A673 (cell line): ENCODE measurements at regions not wholly inside any gene's neighbourhood (a gene's known extent, or its start where the extent isn't known, plus 50 kb on each side); places are given as distances from the start of the nearest gene placed in this dataset.

ENCODE experiments used
- BruUV-seq: library from RNA; stranded (reverse); fragments of 400-500 nt; replicated peaks from 2 replicates; lab custom pipeline; 2021; lab: Mats Ljungman, UMichigan
- CTCF ChIA-PET: fragments of 300-600 bp; sonication (Branson Sonifier 250); formaldehyde crosslinking; loops from one replicate; lab custom pipeline; 2022; ENCODE audit warnings: antibody characterized with exemption; lab: Charles Lee
- POLR2A ChIA-PET: fragments of 300-600 bp; sonication (Branson Sonifier 250); formaldehyde crosslinking; loops from one replicate; lab custom pipeline; 2022; ENCODE audit warnings: antibody characterized with exemption; ENCODE audit not compliant: low non-redundant PET; lab: Charles Lee
- DNase-seq: peaks from one replicate; pipeline ENCODE4 v3.0.0-alpha.2; 2015; ENCODE audit warnings: low spot score
- H3K27ac ChIP-seq: fragments of 200-600 bp; sonication (generic); 2 replicates; pipeline ENCODE4 v1.5.1; 2016; ENCODE audit warnings: mixed run types, low read depth, mild to moderate bottlenecking, mixed read lengths, antibody characterized with exemption, low read length; ENCODE audit not compliant: poor library complexity, severe bottlenecking
- H3K27me3 ChIP-seq: fragments of 200-600 bp; sonication (generic); replicated peaks from 2 replicates; pipeline ENCODE4 v1.6.1; 2017; ENCODE audit warnings: mixed run types, low read depth, mild to moderate bottlenecking, mixed read lengths, antibody characterized with exemption, low read length; ENCODE audit not compliant: insufficient read depth, poor library complexity
- H3K36me3 ChIP-seq: fragments of 200-600 bp; sonication (generic); 2 replicates; pipeline ENCODE4 v1.6.1; 2016; ENCODE audit warnings: mixed run types, mild to moderate bottlenecking, mixed read lengths, antibody characterized with exemption, low read length; ENCODE audit not compliant: insufficient read depth, poor library complexity, severe bottlenecking
- H3K4me1 ChIP-seq: fragments of 200-600 bp; sonication (generic); 2 replicates; pipeline ENCODE4 v1.6.1; 2017; ENCODE audit warnings: mixed run types, mild to moderate bottlenecking, mixed read lengths, antibody characterized with exemption, low read length; ENCODE audit not compliant: insufficient read depth, poor library complexity, severe bottlenecking
- H3K4me3 ChIP-seq: fragments of 200-600 bp; sonication (generic); 2 replicates; pipeline ENCODE4 v1.5.1; 2016; ENCODE audit warnings: low read depth, mixed run types, mild to moderate bottlenecking, mixed read lengths, low read length; ENCODE audit not compliant: poor library complexity, severe bottlenecking
- H3K9me3 ChIP-seq: fragments of 200-600 bp; sonication (generic); 2 replicates; pipeline ENCODE4 v1.6.1; 2016; ENCODE audit warnings: mixed run types, low read depth, mild to moderate bottlenecking, mixed read lengths, antibody characterized with exemption, low read length; ENCODE audit not compliant: poor library complexity, severe bottlenecking
- EZH2 ChIP-seq: fragments of 200-600 bp; sonication (generic); IDR thresholded peaks from 2 replicates; pipeline ENCODE4 v1.6.1; 2017; ENCODE audit warnings: borderline replicate concordance, low read depth, mild to moderate bottlenecking, mixed read lengths, antibody characterized with exemption, low read length; ENCODE audit not compliant: poor library complexity, severe bottlenecking
- intact Hi-C: fragments of 100-400 bp; cut with micrococcal nuclease; formaldehyde crosslinking; loops from one replicate; pipeline ENCODE4 v1.10.0; 2022; ENCODE audit not compliant: unreplicated experiment
- TF ChIP-seq, protein P1 (sequence below): fragments of 300-800, 200-600 bp; sonication (generic); conservative IDR thresholded peaks from 2 replicates; pipeline ENCODE4 v1.5.1; 2017; ENCODE audit warnings: low read depth, mild to moderate bottlenecking, antibody characterized with exemption, low read length, moderate library complexity, mixed read lengths

DNA sequence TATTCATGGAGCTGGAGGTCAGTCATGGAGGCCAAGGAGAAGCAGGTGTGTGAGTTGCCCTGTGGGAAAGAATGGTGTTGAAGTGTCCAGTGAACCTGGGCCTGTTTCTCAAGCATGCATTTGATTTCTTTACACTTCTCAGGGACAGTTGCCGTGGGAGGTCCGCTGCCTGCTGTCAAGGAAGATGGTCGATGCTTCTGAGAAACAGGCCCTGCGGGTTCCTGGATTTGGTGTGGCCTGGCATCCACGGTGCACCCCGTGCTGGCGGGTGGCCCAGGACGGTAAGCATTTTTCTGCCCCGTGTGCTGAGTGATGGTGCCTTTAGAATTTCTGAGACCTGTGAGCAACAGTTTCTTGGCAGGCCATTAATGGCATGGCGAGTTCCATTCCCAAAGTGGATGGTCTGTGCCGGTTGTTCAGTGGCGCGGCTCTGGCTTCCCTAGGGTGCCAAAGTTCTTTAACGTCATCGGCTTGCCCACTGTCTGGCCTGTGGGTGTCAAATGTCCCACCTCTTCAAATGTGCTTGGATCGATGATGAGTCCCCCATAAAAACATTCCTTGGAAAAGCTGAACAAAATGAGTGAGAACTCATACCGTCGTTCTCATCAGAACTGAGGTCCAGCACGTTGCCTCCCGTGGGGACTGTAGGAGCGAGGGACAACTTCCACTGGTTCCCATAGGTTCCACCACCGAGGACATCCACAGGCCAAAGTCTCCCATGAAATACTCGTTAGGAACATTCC lies 107.2 kb downstream of the SNRPN start:
- intact Hi-C loops, result no loop called here
- DNase-seq, result no peak
- no peak overlapping the region for H3K4me3 ChIP-seq
- CTCF ChIA-PET, result no interaction called here
- peaks cover 96% of the 10 kb centered on the region for H3K9me3 ChIP-seq
- peaks cover 44% of the 10 kb centered on the region for H3K36me3 ChIP-seq
- no TSS peak for BruUV-seq
- TF ChIP-seq, protein P1, sequence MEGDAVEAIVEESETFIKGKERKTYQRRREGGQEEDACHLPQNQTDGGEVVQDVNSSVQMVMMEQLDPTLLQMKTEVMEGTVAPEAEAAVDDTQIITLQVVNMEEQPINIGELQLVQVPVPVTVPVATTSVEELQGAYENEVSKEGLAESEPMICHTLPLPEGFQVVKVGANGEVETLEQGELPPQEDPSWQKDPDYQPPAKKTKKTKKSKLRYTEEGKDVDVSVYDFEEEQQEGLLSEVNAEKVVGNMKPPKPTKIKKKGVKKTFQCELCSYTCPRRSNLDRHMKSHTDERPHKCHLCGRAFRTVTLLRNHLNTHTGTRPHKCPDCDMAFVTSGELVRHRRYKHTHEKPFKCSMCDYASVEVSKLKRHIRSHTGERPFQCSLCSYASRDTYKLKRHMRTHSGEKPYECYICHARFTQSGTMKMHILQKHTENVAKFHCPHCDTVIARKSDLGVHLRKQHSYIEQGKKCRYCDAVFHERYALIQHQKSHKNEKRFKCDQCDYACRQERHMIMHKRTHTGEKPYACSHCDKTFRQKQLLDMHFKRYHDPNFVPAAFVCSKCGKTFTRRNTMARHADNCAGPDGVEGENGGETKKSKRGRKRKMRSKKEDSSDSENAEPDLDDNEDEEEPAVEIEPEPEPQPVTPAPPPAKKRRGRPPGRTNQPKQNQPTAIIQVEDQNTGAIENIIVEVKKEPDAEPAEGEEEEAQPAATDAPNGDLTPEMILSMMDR, result no peak
- no peak for TF ChIP-seq EZH2
- H3K4me1 ChIP-seq, result no peaks in the 10 kb centered on the region
- H3K27me3 ChIP-seq, result no peaks in the 10 kb centered on the region
- no peak overlapping the region for H3K27ac ChIP-seq
- POLR2A ChIA-PET, result no interaction called here

- ChIA-PET POLR2A (no interaction called here), CTCF (no interaction called here)
- peaks cover 47% of the 10 kb centered on the region for H3K36me3 ChIP-seq
- H3K4me1 ChIP-seq, result no peaks in the 10 kb centered on the region
- intact Hi-C loops, result no loop called here
- TF ChIP-seq EZH2, result no peak
- TF ChIP-seq, protein P1, result no peak
- H3K4me3 ChIP-seq, result no peak overlapping the region
- no TSS peak for BruUV-seq
- DNase-seq, result no peak
- no peak overlapping the region for H3K27ac ChIP-seq
- no peaks in the 10 kb centered on the region for H3K27me3 ChIP-seq
- H3K9me3 ChIP-seq, result peaks cover 96% of the 10 kb centered on the region
Measured at GRCh38 chr15:25062551-25063430, 108.0 kb downstream of the SNRPN start.

DNA sequence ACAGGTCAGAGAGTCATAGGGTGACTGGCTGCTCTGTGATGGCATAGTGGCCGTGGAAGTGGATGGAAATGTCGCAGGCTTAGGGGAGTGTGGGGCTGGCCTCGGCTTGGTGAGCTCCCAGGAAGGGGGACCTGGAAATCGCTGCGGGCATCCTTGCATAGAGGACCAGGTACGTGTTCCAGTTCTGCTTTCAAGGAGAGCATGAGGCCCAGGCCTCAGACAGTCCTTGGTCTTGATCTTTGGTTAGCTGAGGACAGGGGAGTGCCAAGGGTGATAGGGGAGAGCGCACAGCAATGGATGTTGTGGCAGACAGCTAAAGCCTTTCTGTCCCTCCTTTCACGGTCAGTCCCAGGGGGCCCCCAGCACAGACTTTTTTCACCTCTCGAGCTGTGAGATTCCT lies 110.5 kb downstream of the SNRPN start:
- intact Hi-C loops, result no loop called here
- H3K4me1 ChIP-seq, result no peaks in the 10 kb centered on the region
- no peak overlapping the region for H3K4me3 ChIP-seq
- no peak for TF ChIP-seq EZH2
- TF ChIP-seq, protein P1, result no peak
- POLR2A ChIA-PET, result no interaction called here
- H3K36me3 ChIP-seq, result peaks cover 40% of the 10 kb centered on the region
- H3K9me3 ChIP-seq, result peaks cover 95% of the 10 kb centered on the region
- no TSS peak for BruUV-seq
- CTCF ChIA-PET, result no interaction called here
- DNase-seq, result no peak
- H3K27me3 ChIP-seq, result no peaks in the 10 kb centered on the region
- no peak overlapping the region for H3K27ac ChIP-seq
